Mesothelial cell of epicardium (in vitro differentiated cells): ENCODE measurements at regions not wholly inside any gene's neighbourhood (a gene's known extent, or its start where the extent isn't known, plus 50 kb on each side); places are given as distances from the start of the nearest gene placed in this dataset.

Experiments used
- DNase-seq, 2 experiments: peaks; one replicate each; pipeline ENCODE4 v3.0.0; 2021; ENCODE audit warnings: low spot score in 2 of 2; ENCODE audit not compliant: unreplicated experiment in 2 of 2
- H3K27ac Mint-ChIP-seq: 2 replicates; pipeline ENCODE4 v1.8.0; 2021; ENCODE audit warnings: mixed read lengths
- H3K27me3 Mint-ChIP-seq: 2 replicates; pipeline ENCODE4 v1.8.0; 2021; ENCODE audit warnings: low read depth, mixed read lengths
- H3K36me3 Mint-ChIP-seq: 2 replicates; pipeline ENCODE4 v1.8.0; 2021; ENCODE audit warnings: mixed read lengths
- H3K4me1 Mint-ChIP-seq: 2 replicates; pipeline ENCODE4 v1.8.0; 2021; ENCODE audit warnings: mixed read lengths
- H3K4me3 Mint-ChIP-seq: 2 replicates; pipeline ENCODE4 v1.8.0; 2021; ENCODE audit warnings: mild to moderate bottlenecking, moderate library complexity, mixed read lengths
- H3K9me3 Mint-ChIP-seq: 2 replicates; pipeline ENCODE4 v1.8.0; 2021; ENCODE audit warnings: mixed read lengths
- TF ChIP-seq, protein P1 (sequence below): fragments of 200-600 bp; sonication (generic); IDR thresholded peaks from one replicate; pipeline ENCODE4 v1.5.0; 2021; ENCODE audit warnings: antibody characterized with exemption; ENCODE audit not compliant: unreplicated experiment

DNA sequence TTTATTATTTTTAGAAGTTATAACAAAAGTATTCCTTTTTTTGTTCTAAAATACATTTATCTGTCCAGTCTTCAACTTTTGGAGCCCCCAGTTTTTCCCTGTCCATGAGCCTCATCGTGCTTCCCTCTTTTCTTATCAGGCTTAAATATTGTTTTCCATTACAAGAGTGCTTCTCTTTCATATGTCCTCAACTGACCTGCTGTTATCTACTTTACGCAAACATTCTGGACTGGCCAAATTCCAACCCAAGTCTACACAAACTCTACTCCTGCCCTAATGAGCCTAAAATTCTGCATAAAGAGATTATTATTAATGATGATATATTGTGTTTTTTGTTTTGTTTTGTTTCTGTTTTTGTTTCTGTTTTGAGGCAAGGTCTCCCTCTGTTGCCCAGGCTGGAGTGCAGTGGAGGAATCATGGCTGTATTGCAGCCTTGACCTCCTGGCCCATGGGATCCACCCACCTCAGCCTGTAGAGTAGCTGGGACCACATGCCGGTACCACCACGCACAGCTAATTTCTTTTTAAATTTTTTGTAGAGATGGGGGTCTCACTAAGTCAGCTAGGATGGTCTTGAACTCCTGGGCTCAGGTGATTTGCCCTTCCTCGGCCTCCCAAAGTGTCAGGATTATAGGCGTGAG lies 318.8 kb upstream of the NEGR1 start:
- no peaks in the 10 kb centered on the region for H3K4me1 Mint-ChIP-seq
- no peak overlapping the region for H3K4me3 Mint-ChIP-seq

DNA sequence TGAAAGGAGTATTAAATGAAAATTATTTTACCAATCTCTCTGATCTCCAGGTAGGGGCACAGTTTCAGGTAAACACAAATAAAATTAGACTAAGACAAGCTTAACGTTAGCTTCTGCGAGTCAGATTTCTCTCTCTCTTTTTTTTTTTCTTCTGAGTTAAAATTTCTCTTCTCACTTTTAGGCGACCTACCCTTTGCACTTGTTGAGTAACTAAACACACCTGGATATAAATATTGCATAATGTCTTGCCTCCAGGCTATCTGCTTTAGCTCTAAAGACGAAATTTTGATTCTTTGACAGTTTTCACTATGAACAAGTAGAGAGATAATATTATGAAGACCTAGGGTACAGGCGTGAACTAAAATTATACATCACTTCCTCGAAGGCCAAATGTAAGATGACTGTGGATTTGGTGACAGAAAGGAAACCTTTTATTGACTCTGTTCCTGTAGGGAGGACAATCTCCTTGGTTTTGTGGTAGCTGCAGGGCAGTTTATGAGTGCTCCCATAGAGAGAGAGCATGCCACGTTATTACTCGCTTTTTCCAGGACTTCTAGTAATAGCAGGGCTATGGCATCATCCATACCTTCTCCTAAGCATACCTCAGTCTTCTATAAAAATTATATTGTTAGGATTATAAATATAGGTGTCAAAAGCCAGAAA lies 303.8 kb upstream of the NEGR1 start:
- H3K9me3 Mint-ChIP-seq: no peaks in the 10 kb centered on the region
- DNase-seq: no peak
- H3K27ac Mint-ChIP-seq: no peak overlapping the region
- H3K27me3 Mint-ChIP-seq: peaks cover 3% of the 10 kb centered on the region
- TF ChIP-seq, protein P1, sequence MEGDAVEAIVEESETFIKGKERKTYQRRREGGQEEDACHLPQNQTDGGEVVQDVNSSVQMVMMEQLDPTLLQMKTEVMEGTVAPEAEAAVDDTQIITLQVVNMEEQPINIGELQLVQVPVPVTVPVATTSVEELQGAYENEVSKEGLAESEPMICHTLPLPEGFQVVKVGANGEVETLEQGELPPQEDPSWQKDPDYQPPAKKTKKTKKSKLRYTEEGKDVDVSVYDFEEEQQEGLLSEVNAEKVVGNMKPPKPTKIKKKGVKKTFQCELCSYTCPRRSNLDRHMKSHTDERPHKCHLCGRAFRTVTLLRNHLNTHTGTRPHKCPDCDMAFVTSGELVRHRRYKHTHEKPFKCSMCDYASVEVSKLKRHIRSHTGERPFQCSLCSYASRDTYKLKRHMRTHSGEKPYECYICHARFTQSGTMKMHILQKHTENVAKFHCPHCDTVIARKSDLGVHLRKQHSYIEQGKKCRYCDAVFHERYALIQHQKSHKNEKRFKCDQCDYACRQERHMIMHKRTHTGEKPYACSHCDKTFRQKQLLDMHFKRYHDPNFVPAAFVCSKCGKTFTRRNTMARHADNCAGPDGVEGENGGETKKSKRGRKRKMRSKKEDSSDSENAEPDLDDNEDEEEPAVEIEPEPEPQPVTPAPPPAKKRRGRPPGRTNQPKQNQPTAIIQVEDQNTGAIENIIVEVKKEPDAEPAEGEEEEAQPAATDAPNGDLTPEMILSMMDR: no peak
- H3K4me1 Mint-ChIP-seq: no peaks in the 10 kb centered on the region
- H3K4me3 Mint-ChIP-seq: no peak overlapping the region
- H3K36me3 Mint-ChIP-seq: no peaks in the 10 kb centered on the region

More for the DNA sequence above, 318.8 kb upstream of the NEGR1 start:
- TF ChIP-seq, protein P1: no peak
- H3K9me3 Mint-ChIP-seq: no peaks in the 10 kb centered on the region
- DNase-seq: no peak
- no peak overlapping the region for H3K27ac Mint-ChIP-seq
- no peaks in the 10 kb centered on the region for H3K36me3 Mint-ChIP-seq
- H3K27me3 Mint-ChIP-seq: no peaks in the 10 kb centered on the region

DNA sequence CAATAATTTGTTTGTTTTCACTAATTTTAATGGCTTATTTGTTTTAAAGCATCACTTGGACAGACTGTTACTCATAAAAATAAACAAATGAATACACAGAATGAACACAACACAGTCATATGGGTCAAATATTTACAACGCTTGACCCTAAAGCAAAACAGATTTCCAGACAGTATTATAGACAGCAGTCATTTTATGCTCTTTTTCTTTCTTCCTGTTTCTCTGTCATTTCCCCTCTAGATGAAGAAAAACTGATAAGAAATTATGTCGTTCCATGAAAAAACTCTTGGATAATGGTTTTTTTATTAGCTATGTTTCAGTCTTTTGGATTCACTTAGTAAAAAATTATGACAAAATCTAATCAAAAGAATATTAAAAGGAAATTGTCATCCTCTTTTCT lies 297.3 kb upstream of the NEGR1 start:
- peaks cover 6% of the 10 kb centered on the region for H3K27me3 Mint-ChIP-seq

DNA sequence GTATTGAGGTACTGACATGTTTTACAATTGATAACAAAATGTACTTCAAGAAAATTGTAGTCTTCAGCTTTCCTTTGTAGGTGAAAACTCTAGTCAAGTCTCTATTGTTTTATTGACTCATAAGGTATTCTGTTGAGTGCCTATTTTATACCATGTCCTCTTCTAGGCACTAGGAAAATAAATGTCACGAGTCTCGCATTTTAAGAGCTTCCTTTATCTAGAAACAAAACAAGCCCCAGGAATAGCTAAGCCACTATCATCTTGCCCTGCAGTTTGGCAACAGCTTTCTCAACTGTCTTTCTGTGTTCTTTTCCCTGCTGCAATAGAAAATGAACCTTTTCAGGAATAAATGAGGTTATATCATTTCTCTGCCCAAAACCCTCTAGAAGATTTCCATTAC lies 288.5 kb upstream of the NEGR1 start:
- TF ChIP-seq, protein P1: no peak

More for the DNA sequence above, 297.3 kb upstream of the NEGR1 start:
- H3K4me1 Mint-ChIP-seq: no peaks in the 10 kb centered on the region
- no peaks in the 10 kb centered on the region for H3K9me3 Mint-ChIP-seq
- TF ChIP-seq, protein P1: no peak
- no peak overlapping the region for H3K27ac Mint-ChIP-seq
- H3K4me3 Mint-ChIP-seq: no peak overlapping the region
- H3K36me3 Mint-ChIP-seq: no peaks in the 10 kb centered on the region
- no peak for DNase-seq

DNA sequence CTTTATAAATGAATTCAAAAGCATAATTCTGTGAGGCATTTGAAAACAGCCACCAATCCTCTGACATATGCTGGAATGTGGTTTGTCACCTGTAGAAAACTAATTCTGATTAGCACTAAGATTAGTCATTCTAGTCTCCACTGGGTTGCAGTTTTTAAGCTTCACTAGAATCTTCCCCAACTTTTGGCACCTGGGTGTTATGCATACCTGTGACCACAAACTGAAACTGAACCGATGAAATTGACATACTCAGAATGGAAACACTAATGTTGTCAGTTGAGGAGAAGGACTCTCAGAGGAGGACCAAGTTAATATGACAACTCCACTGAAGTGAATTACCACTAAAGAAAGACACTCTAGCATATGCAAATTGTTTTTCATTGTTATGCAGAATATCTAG lies 285.8 kb upstream of the NEGR1 start:
- H3K36me3 Mint-ChIP-seq: no peaks in the 10 kb centered on the region
- H3K4me1 Mint-ChIP-seq: peaks cover 4% of the 10 kb centered on the region
- H3K4me3 Mint-ChIP-seq: no peak overlapping the region
- no peak for DNase-seq
- no peaks in the 10 kb centered on the region for H3K9me3 Mint-ChIP-seq
- TF ChIP-seq, protein P1: no peak
- H3K27ac Mint-ChIP-seq: no peak overlapping the region
- no peaks in the 10 kb centered on the region for H3K27me3 Mint-ChIP-seq

More for the DNA sequence above, 288.5 kb upstream of the NEGR1 start:
- H3K4me1 Mint-ChIP-seq: peaks cover 4% of the 10 kb centered on the region
- H3K9me3 Mint-ChIP-seq: peaks cover 5% of the 10 kb centered on the region
- H3K4me3 Mint-ChIP-seq: no peak overlapping the region
- no peaks in the 10 kb centered on the region for H3K36me3 Mint-ChIP-seq
- H3K27ac Mint-ChIP-seq: no peak overlapping the region
- DNase-seq: no peak
- peaks cover 3% of the 10 kb centered on the region for H3K27me3 Mint-ChIP-seq
